NCI-H345 (cell line): ENCODE measurements at regions not wholly inside any gene's neighbourhood (a gene's known extent, or its start where the extent isn't known, plus 50 kb on each side); places are given as distances from the start of the nearest gene placed in this dataset.
"Not testable (repeated sequence)": the region's sequence is repeated elsewhere in the genome, so short reads cannot be mapped to it uniquely, and the experiment has no call there.

ENCODE experiments used
- DNase-seq: peaks from one replicate; lab custom pipeline; 2025; lab: John Stamatoyannopoulos, UW

- no peak for DNase-seq
Observed at GRCh38 chr5:38607396-38607795, 51.0 kb upstream of the LIFR start.

DNA sequence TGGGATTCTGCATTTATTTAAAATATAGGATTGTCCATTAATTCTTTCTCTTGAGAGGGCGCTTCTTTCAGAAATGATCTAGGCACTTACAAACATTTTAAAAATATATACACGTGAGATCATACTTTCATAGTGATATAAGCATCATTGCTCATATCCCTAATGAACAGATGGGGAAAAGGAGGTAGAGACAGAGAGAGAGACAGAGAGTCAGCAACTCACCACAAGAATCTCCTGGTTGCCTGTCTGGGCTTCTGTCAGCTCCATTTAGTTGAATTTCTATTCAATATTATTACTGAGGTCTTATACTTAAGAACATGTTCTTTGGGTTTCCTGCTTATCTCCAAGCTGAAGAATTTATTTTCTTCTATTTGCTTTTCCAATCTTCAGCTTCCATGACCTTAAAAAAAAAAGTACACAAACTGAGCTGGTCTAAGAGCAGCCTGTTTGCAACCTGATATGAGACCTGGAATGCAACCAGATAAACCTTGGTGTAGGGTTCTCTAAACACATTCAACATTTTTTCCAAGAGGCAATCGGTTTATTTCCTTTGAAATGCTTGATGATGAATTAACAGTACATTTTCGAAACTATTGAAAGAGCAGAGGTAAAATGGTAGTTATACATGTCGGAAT is 51.6 kb upstream of the LIFR start:
- no peak for DNase-seq

DNA sequence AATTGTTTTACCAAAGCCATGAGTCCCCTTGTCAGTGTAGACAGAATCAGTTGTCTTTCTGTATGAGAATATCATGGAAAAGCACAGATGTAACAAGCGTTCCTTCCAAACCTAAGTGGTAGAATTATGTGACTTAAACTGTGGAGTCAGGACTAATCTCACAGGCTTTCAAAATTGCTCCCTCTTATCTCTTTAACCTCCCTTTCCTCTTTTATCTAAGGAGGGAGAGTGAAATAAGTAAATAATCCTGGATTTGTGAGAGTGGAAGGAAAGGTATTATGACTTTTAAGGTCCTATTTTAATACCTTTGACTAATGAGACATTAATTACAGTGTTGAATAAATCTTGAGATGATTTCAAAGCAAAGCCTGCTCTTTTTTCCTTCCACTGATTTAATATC is 52.4 kb upstream of the LIFR start:
- no peak for DNase-seq

GRCh38 chr5:38612851-38613250 is 56.4 kb upstream of the LIFR start:
- DNase-seq = no peak

GRCh38 chr5:38613490-38613889 is 57.0 kb upstream of the LIFR start:
- DNase-seq = no peak

DNA sequence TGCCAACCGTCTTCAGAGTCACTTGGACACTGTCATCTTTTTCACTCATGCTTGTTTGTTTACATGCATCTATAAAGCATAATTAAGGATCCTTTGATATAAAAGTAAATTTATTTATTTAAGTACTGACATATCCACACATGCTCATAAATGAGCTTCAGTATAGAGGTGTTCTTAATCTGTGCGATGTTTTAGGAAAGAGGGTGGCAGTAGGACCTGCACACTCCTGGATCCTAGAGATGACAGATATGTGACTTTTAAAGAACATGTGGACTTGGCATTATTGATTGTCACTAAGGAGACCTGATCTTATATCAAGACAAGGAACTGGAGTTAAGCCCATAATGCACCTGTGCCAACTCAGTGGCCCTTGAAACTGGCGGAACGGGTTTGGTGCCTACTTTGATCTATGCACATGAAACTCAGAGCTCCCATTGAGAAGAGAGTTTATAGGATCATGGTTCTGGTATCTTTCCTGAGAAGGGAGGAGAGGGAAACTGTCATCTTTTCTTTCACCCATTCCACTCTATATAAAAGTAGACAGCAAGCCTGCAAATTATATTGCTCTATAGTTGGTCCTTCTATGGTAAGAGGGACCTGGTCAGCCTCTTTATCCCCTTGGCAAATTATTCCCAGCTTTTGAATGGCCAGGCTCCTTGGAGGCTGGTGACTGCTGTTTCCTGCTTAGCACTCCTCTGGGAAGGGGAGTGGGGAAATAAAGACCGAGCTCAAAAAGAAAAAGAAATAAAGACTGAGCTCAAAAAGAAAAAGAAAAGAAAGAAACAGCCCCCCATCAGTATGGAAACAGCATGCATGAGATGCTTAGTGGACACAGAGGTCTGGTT is 57.8 kb upstream of the LIFR start:
- DNase-seq = no peak

DNA sequence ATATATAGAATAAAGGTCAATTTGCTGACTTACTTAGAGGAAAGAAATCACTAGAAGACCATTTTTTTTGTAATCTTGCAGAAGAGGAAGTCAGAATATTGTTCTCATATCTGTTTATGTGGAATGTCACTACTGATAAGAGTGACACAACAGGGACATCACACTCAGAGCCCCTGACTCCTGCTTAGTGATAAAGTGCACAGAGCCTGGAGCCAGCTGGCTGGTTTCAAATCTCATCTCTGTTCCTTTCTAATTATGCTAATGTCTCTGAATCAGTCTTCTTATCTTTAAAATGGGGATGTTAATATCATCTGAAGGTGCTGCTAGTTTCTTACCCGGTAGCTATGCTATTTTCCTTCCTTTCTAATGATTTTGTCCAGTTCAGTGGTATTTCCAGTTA is 58.6 kb upstream of the LIFR start:
- no peak for DNase-seq

- no peak for DNase-seq
Observed at GRCh38 chr5:38615981-38616451, 59.6 kb upstream of the LIFR start.

- DNase-seq = no peak
Observed at GRCh38 chr5:38618154-38618553, 61.7 kb upstream of the LIFR start.

- DNase-seq = no peak
Observed at GRCh38 chr5:38621331-38621730, 64.9 kb upstream of the LIFR start.

- no peak for DNase-seq
Observed at GRCh38 chr5:38621840-38622437, 65.5 kb upstream of the LIFR start.

DNA sequence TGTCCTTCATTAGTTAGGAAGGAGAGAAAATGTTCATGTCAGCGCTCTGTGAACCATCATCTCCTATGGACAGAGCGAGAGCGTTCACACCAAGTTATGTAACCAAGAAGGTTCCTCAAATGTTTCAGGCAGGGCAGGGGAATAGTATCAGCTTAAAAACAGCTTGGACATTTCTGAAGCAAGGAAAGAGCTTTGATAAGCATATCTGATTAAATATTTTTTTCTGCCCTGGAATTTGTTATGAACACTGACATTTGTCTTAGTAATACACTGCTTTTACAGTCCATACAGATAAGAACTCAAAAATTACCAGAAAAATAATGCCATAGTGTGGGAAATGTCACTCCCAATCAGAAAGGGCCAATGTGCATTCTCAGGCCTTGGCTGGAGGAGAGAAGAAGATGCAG is 66.3 kb upstream of the LIFR start:
- DNase-seq = no peak

GRCh38 chr5:38624541-38624940 is 68.1 kb upstream of the LIFR start:
- DNase-seq = not testable (repeated sequence)

- DNase-seq = not testable (repeated sequence)
Observed at GRCh38 chr5:38631376-38631775, 74.9 kb upstream of the LIFR start.

DNA sequence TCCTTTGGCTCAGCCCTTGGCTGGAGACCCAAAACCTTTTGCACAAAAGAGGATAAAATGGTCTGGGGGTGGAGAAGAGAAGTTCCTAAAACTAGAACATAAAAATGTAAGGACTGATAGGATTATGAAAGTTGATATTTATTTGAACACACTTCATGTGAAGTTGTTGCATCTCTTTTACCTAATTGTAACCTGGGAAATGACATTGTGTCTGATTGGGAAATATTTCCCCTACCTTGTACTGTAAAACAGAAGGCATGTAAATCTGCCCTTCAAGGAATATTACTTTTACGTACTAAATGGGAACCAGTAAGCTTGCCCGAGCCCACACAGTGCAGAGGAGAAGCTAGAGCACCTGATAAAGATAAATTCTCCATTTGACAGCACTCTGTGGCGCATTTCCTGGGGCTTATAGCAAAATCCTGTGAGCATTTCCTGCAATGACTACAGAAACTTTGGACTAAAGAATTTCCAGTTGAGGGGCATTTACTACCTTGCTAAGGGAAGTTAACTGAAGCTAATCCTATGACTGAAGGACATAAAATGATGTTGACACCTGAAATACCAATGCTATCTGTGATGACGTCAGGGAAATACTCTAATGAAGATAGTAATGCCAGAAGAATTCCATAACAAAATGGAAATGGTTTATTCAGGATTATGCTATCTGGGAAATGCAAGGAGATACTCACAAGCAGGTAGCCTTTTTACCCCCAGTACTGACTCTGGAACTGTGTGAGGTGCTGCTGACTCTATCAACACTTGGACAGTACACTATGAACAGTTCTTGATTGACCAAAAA is 78.3 kb upstream of the LIFR start:
- no peak for DNase-seq

DNA sequence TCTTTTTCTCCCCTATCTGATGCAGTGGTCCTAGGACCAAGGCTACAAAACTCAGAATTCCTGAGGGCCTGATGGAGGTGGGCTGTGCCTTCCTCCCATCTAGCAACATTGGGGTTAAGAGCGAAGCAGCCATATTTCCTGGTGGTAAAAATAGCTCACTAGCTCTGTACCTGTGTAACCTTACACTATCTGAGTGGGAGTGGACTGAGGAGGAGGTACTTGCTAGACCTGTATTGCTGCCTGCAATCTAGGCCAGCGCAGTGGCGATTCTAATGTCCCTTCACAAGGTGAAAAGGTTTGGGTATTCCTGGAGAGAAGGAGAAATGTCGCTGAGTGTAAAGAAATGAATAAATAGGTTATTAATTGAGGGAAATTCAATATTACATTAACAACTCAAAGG is 80.2 kb upstream of the LIFR start:
- no peak for DNase-seq

- no peak for DNase-seq
Observed at GRCh38 chr5:38638656-38639055, 82.2 kb upstream of the LIFR start.

DNA sequence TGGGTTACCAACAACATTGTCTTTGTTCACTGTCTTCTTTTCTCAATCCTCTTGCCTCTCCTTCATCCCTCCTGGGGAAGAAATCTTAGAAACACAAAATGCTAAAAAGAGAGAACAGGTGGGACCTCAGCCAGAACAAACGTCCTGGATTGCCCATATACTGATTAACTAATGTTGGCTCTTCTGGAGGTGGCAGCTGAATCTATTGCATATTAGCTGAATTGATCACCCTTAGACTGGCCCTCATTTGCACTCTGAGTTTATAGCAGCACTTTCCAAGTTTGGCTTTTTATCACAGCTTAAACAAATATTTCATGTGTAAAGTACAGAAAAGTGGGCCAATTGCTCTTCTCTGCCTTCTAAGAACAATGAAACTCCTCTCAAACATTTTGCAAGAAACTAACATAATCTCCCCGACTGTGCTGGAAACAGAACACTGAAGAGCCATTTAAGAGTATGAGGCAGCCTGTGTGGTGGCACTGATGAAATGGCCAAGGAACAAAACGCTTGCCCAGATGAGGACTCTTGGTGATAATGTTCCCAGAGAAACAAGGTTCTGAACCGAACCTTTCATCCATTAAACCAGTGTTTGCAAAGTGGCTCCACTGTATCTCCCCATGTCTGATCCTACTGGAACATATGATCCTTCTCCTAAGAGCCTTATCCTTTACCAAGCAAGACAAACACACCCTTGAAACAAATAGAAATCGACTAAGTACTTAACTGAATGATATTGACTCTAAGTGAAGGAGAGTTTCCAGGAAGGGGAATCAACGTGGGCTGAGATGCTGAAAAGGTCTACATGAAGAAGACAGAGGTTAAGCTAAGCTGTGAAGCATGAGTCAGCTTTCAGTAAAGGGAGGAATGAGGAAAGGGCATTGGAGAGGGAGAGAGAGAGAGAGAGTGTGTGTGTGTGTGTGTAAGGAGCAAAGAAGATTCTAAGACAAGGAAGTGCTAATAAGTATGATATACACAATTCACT is 83.2 kb upstream of the LIFR start:
- DNase-seq = no peak

GRCh38 chr5:38641003-38641402 is 84.6 kb upstream of the LIFR start:
- no peak for DNase-seq

- no peak for DNase-seq
Observed at GRCh38 chr5:38642189-38642911, 85.9 kb upstream of the LIFR start.
